ENCODE measurements at regions not wholly inside any gene's neighbourhood (a gene's known extent, or its start where the extent isn't known, plus 50 kb on each side); places are given as distances from the start of the nearest gene placed in this dataset.

GRCh38 chr14:98146416-98146815, 1125.6 kb downstream of the BCL11B start:
- no peak for DNase-seq

- DNase-seq: no peak
Observed at GRCh38 chr14:98154254-98154653, 1117.7 kb downstream of the BCL11B start.

- DNase-seq: no peak
Observed at GRCh38 chr14:98156411-98156810, 1115.6 kb downstream of the BCL11B start.

GRCh38 chr14:98160901-98161300, 1111.1 kb downstream of the BCL11B start:
- no peak for DNase-seq

GRCh38 chr14:98161356-98161755, 1110.6 kb downstream of the BCL11B start:
- DNase-seq: no peak

- DNase-seq: no peak
Observed at GRCh38 chr14:98162856-98163805, 1108.9 kb downstream of the BCL11B start.

GRCh38 chr14:98163873-98164272, 1108.1 kb downstream of the BCL11B start:
- DNase-seq: no peak

GRCh38 chr14:98165976-98166375, 1106.0 kb downstream of the BCL11B start:
- DNase-seq: no peak

GRCh38 chr14:98167275-98167674, 1104.7 kb downstream of the BCL11B start:
- DNase-seq: no peak

- no peak for DNase-seq
Observed at GRCh38 chr14:98167705-98168104, 1104.3 kb downstream of the BCL11B start.

- DNase-seq: no peak
Observed at GRCh38 chr14:98168211-98168985, 1103.6 kb downstream of the BCL11B start.

GRCh38 chr14:98169170-98169587, 1102.8 kb downstream of the BCL11B start:
- no peak for DNase-seq

GRCh38 chr14:98170575-98170974, 1101.4 kb downstream of the BCL11B start:
- DNase-seq: no peak

GRCh38 chr14:98171654-98172053, 1100.3 kb downstream of the BCL11B start:
- no peak for DNase-seq

- no peak for DNase-seq
Observed at GRCh38 chr14:98172243-98172778, 1099.7 kb downstream of the BCL11B start.

GRCh38 chr14:98173305-98173704, 1098.7 kb downstream of the BCL11B start:
- no peak for DNase-seq

GRCh38 chr14:98174041-98174440, 1098.0 kb downstream of the BCL11B start:
- no peak for DNase-seq

GRCh38 chr14:98175436-98175835, 1096.6 kb downstream of the BCL11B start:
- no peak for DNase-seq

- no peak for DNase-seq
Observed at GRCh38 chr14:98175881-98176280, 1096.1 kb downstream of the BCL11B start.

GRCh38 chr14:98176892-98177291, 1095.1 kb downstream of the BCL11B start:
- no peak for DNase-seq

GRCh38 chr14:98177551-98177950, 1094.4 kb downstream of the BCL11B start:
- no peak for DNase-seq

GRCh38 chr14:98181241-98181640, 1090.8 kb downstream of the BCL11B start:
- DNase-seq: no peak

GRCh38 chr14:98181768-98182167, 1090.2 kb downstream of the BCL11B start:
- DNase-seq: no peak

Measured in NCI-H2227 treated with DMSO at 0.1 percent for 48 hours (cell line).